GM06990 (cell line): ENCODE measurements at regions not wholly inside any gene's neighbourhood (a gene's known extent, or its start where the extent isn't known, plus 50 kb on each side); places are given as distances from the start of the nearest gene placed in this dataset.
"Not testable (repeated sequence)": the region's sequence is repeated elsewhere in the genome, so short reads cannot be mapped to it uniquely, and the experiment has no call there.

Source experiments
- DNase-seq: peaks from one replicate; pipeline ENCODE4 v3.0.0-alpha.2; 2011; ENCODE audit not compliant: insufficient read length; ENCODE audit errors: extremely low read depth
- H3K27me3 ChIP-seq: replicated peaks from 2 replicates; pipeline ENCODE4 v1.6.0; 2011; ENCODE audit warnings: low read length; ENCODE audit not compliant: control insufficient read depth, insufficient read depth
- H3K36me3 ChIP-seq: 2 replicates; pipeline ENCODE4 v1.5.1; 2011; ENCODE audit warnings: low read length; ENCODE audit not compliant: control insufficient read depth, insufficient read depth
- H3K4me3 ChIP-seq: replicated peaks from 2 replicates; pipeline ENCODE4 v1.5.1; 2011; ENCODE audit warnings: low read depth, mild to moderate bottlenecking, control low read depth, low read length
- CTCF ChIP-seq: IDR thresholded peaks from 2 replicates; pipeline ENCODE4 v1.5.1; 2011; ENCODE audit warnings: low read length, control low read depth, mild to moderate bottlenecking, inconsistent platforms; ENCODE audit not compliant: insufficient read depth, poor library complexity, severe bottlenecking

GRCh38 chr4:137420901-137421396, 111.3 kb downstream of the PCDH18 start:
- no peak overlapping the region for H3K4me3 ChIP-seq
- no peaks in the 10 kb centered on the region for H3K27me3 ChIP-seq
- DNase-seq: no peak
- no peak for TF ChIP-seq CTCF
- H3K36me3 ChIP-seq: no peaks in the 10 kb centered on the region

- H3K36me3 ChIP-seq: no peaks in the 10 kb centered on the region
- no peak for TF ChIP-seq CTCF
- no peak overlapping the region for H3K4me3 ChIP-seq
- H3K27me3 ChIP-seq: no peaks in the 10 kb centered on the region
- no peak for DNase-seq
Measured at GRCh38 chr4:137417676-137418075, 114.6 kb downstream of the PCDH18 start.

GRCh38 chr4:137414802-137415201, 117.5 kb downstream of the PCDH18 start:
- no peak for DNase-seq
- no peak for TF ChIP-seq CTCF
- Histone ChIP-seq H3K4me3 (no peak overlapping the region), H3K27me3 (no peaks in the 10 kb centered on the region), H3K36me3 (no peaks in the 10 kb centered on the region)

- H3K36me3 ChIP-seq: no peaks in the 10 kb centered on the region
- H3K4me3 ChIP-seq: no peak overlapping the region
- no peaks in the 10 kb centered on the region for H3K27me3 ChIP-seq
- TF ChIP-seq CTCF: no peak
- no peak for DNase-seq
Measured at GRCh38 chr4:137408527-137409177, 123.6 kb downstream of the PCDH18 start.

- DNase-seq, H3K36me3 ChIP-seq, H3K4me3 ChIP-seq, H3K27me3 ChIP-seq: not testable (repeated sequence)
Measured at GRCh38 chr4:137405833-137406232, 126.5 kb downstream of the PCDH18 start.

GRCh38 chr4:137394018-137394417, 138.3 kb downstream of the PCDH18 start:
- Histone ChIP-seq H3K4me3 (no peak overlapping the region), H3K27me3 (no peaks in the 10 kb centered on the region), H3K36me3 (no peaks in the 10 kb centered on the region)
- no peak for TF ChIP-seq CTCF
- DNase-seq: no peak
